Esophagus squamous epithelium (tissue), 4 donors: ENCODE measurements at regions not wholly inside any gene's neighbourhood (a gene's known extent, or its start where the extent isn't known, plus 50 kb on each side); places are given as distances from the start of the nearest gene placed in this dataset.

Source experiments
- CTCF ChIP-seq, 6 experiments: fragments of 450-650 bp in 4 of 6; fragments of 200-600 bp in 2 of 6; sonication (generic) in 2 of 6; IDR thresholded peaks; one replicate each; pipeline ENCODE4 v1.5.1; 2016 to 2019; ENCODE audit warnings: antibody characterized with exemption in 6 of 6, mild to moderate bottlenecking in 4 of 6, moderate library complexity in 4 of 6
- POLR2A ChIP-seq, 4 donors: fragments of 450-650 bp; IDR thresholded peaks; one replicate each; pipeline ENCODE4 v1.6.1; 2017; ENCODE audit warnings: antibody characterized with exemption in 4 of 4, mild to moderate bottlenecking in 4 of 4, moderate library complexity in 3 of 4

DNA sequence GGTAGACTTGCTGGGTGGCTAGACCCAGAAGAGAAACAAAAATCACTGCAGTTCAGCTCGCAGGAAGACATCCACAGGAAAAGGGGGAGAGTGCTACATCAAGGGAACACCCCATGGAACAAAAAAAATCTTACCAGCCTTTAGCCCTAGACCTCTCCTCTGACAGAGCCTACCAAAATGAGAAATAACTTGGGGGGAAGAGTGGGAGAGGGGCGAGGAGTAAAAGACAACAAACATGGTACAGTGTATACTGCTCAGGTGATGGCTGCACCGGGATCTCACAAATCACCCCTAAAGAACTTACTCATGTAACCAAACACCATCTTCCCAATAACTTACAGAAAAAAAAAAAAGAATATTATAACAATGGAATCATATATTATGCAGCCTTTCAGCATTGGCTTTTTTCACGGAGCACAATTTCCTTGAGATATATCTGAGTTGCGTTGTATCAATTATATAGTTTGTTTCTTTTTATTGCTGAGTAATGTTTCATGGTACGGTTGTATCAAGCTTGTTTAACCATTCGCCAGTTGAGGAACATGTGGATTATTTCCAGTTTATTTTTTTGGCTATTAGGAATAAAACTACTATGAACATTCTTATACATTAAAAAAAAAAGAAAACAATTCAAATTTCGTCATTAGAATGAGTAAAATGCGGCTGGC, 90.9 kb downstream of the ZNF280B start:
- no peak for TF ChIP-seq CTCF (IDR thresholded peaks at IDR 0.05)
- no peak for TF ChIP-seq POLR2A (IDR thresholded peaks at IDR 0.05)
